Spleen (tissue), 11 donors: ENCODE measurements at regions not wholly inside any gene's neighbourhood (a gene's known extent, or its start where the extent isn't known, plus 50 kb on each side); places are given as distances from the start of the nearest gene placed in this dataset.

ENCODE experiments used
- DNase-seq: peaks from one replicate; pipeline ENCODE4 v3.0.0-alpha.2; 2020
- H3K27ac ChIP-seq, 8 donors: fragments of 200-600 bp; sonication (generic) in 7 of 8; 1 replicate in 4 of 8; 2 replicates in 4 of 8; pipeline versions ENCODE4 v1.5.0 to v1.8.0; 2016 to 2021; ENCODE audit warnings: inconsistent platforms in 4 of 8, mild to moderate bottlenecking in 4 of 8, moderate library complexity in 1 of 8
- H3K27me3 ChIP-seq, 7 donors: fragments of 200-600 bp; sonication (generic) in 6 of 7; replicated peaks in 1 of 7; 1 replicate in 4 of 7; 2 replicates in 3 of 7; pipeline versions ENCODE4 v1.5.0 to v1.8.0; 2016 to 2021; ENCODE audit warnings: inconsistent platforms in 3 of 7, mild to moderate bottlenecking in 1 of 7
- H3K36me3 ChIP-seq, 6 donors: fragments of 200-600 bp; sonication (generic) in 5 of 6; 1 replicate in 4 of 6; 2 replicates in 2 of 6; pipeline versions ENCODE4 v1.5.0 to v1.8.0; 2016 to 2021; ENCODE audit warnings: inconsistent platforms in 2 of 6
- H3K4me1 ChIP-seq, 6 donors: fragments of 200-600 bp; sonication (generic) in 5 of 6; 1 replicate in 3 of 6; 2 replicates in 3 of 6; pipeline versions ENCODE4 v1.5.0 to v1.8.0; 2016 to 2021; ENCODE audit warnings: inconsistent platforms in 3 of 6
- H3K4me3 ChIP-seq, 8 donors: fragments of 200-600 bp; sonication (generic) in 7 of 8; 1 replicate in 4 of 8; 2 replicates in 4 of 8; pipeline versions ENCODE4 v1.5.0 to v1.8.0; 2016 to 2021; ENCODE audit warnings: inconsistent platforms in 4 of 8, mild to moderate bottlenecking in 4 of 8, moderate library complexity in 2 of 8
- H3K9me3 ChIP-seq, 8 donors: fragments of 200-600 bp; sonication (generic) in 7 of 8; 1 replicate in 4 of 8; 2 replicates in 4 of 8; pipeline versions ENCODE4 v1.5.0 to v1.8.0; 2016 to 2021; ENCODE audit warnings: inconsistent platforms in 4 of 8
- CTCF ChIP-seq, 11 experiments: fragments of 200-600 bp in 7 of 11; fragments of 450-650 bp in 4 of 11; sonication (generic) in 4 of 11; IDR thresholded peaks in 8 of 11; conservative IDR thresholded peaks in 3 of 11; 1 replicate in 7 of 11; 2 replicates in 4 of 11; pipeline versions ENCODE4 v1.4.0 to v1.8.0; 2016 to 2021; ENCODE audit warnings: antibody characterized with exemption in 11 of 11, inconsistent platforms in 4 of 11, mild to moderate bottlenecking in 1 of 11
- POLR2A ChIP-seq, 3 donors: fragments of 450-650 bp; IDR thresholded peaks; one replicate each; pipeline ENCODE4 v1.5.1; 2017; ENCODE audit warnings: antibody characterized with exemption in 3 of 3, mild to moderate bottlenecking in 1 of 3
- POLR2AphosphoS5 ChIP-seq, 3 donors: sonication (generic); formaldehyde crosslinking; IDR thresholded peaks; one replicate each; pipeline ENCODE4 v1.5.1; 2017; ENCODE audit warnings: antibody characterized with exemption in 3 of 3
- WGBS, 5 donors: extraction: QIAGEN DNeasy Blood & Tissue Kit in 3 of 5; methylation state at CpG; one replicate each; pipeline versions ENCODE4 v1.1.5 to v1.1.7; 2013 to 2018; 5-methylcytosine and 5-hydroxymethylcytosine counted together
- intact Hi-C: fragments of 100-400 bp; cut with DNase I; formaldehyde crosslinking; loops from one replicate; pipeline ENCODE4 v1.15.0; 2023; ENCODE audit warnings: low total_unique reads
- donor health status: healthy with polysubstance abuse.
- donor health status: DM: no; HTN: no; CAD: no; lungs with moderate emphysema.
- donor health status: DM: no; HTN: no; CAD: no.
- donor health status: Bipolar disorder and iron deficiency.
- donor health status: healthy.
- donor health status: DM: no; HTN: no; CAD: no.
- donor health status: DM: yes; HTN: yes; CAD: no.

- Histone ChIP-seq H3K36me3 (no peaks in the 10 kb centered on the region), H3K4me3 (no peak overlapping the region), H3K9me3 (peaks cover 0 to 12% (median 1%) of the 10 kb centered on the region in 8 donors), H3K4me1 (no peaks in the 10 kb centered on the region), H3K27me3 (peaks cover 0 to 32% (median 0%) of the 10 kb centered on the region in 7 donors), H3K27ac (no peak overlapping the region)
- WGBS, 5 donors, result 49 to 66% (median 64%) methylated on average over 4 of the region's 4 CpGs
- no peak for TF ChIP-seq POLR2AphosphoS5 (IDR thresholded peaks at IDR 0.05)
- TF ChIP-seq CTCF (IDR thresholded peaks at IDR 0.05 in 8 of 11, conservative IDR thresholded peaks at IDR 0.05 in 3 of 11), result no peak
- TF ChIP-seq POLR2A (IDR thresholded peaks at IDR 0.05), result no peak
- DNase-seq, result no peak
- intact Hi-C loops, result no loop called here
These were observed 127.9 kb downstream of the BUD13 start for GRCh38 chr11:116644941-116645305.

GRCh38 chr11:116644201-116644940 lies 128.4 kb downstream of the BUD13 start:
- Histone ChIP-seq H3K4me3 (no peak overlapping the region), H3K4me1 (no peaks in the 10 kb centered on the region), H3K9me3 (peaks cover 0 to 12% (median 1%) of the 10 kb centered on the region in 8 donors), H3K36me3 (no peaks in the 10 kb centered on the region), H3K27me3 (peaks cover 0 to 30% (median 0%) of the 10 kb centered on the region in 7 donors), H3K27ac (no peak overlapping the region)
- WGBS, 5 donors, result 58 to 73% (median 67%) methylated on average over 16 of the region's 16 CpGs
- intact Hi-C loops, result no loop called here
- TF ChIP-seq POLR2AphosphoS5 (IDR thresholded peaks at IDR 0.05) (no peak), POLR2A (IDR thresholded peaks at IDR 0.05) (no peak), CTCF (IDR thresholded peaks at IDR 0.05 in 8 of 11, conservative IDR thresholded peaks at IDR 0.05 in 3 of 11) (no peak)
- DNase-seq, result no peak

- DNase-seq, result no peak
- H3K27me3 ChIP-seq, result peaks cover 0 to 27% (median 0%) of the 10 kb centered on the region in 7 donors
- H3K4me1 ChIP-seq, result no peaks in the 10 kb centered on the region
- peaks cover 0 to 12% (median 1%) of the 10 kb centered on the region in 8 donors for H3K9me3 ChIP-seq
- no peaks in the 10 kb centered on the region for H3K36me3 ChIP-seq
- TF ChIP-seq POLR2AphosphoS5 (IDR thresholded peaks at IDR 0.05) (no peak), CTCF (IDR thresholded peaks at IDR 0.05 in 8 of 11, conservative IDR thresholded peaks at IDR 0.05 in 3 of 11) (no peak), POLR2A (IDR thresholded peaks at IDR 0.05) (no peak)
- intact Hi-C loops, result no loop called here
- H3K27ac ChIP-seq, result no peak overlapping the region
- H3K4me3 ChIP-seq, result no peak overlapping the region
- WGBS, 5 donors, result 86 to 91% (median 88%) methylated on average over 5 to 9 of the region's 9 CpGs
These were observed 129.3 kb downstream of the BUD13 start for GRCh38 chr11:116643521-116643920.

GRCh38 chr11:116642902-116643301 lies 129.9 kb downstream of the BUD13 start:
- DNase-seq, result no peak
- TF ChIP-seq POLR2A (IDR thresholded peaks at IDR 0.05) (no peak), POLR2AphosphoS5 (IDR thresholded peaks at IDR 0.05) (no peak), CTCF (IDR thresholded peaks at IDR 0.05 in 8 of 11, conservative IDR thresholded peaks at IDR 0.05 in 3 of 11) (no peak)
- no peak overlapping the region for H3K4me3 ChIP-seq
- no peaks in the 10 kb centered on the region for H3K4me1 ChIP-seq
- H3K9me3 ChIP-seq, result peaks cover 0 to 12% (median 1%) of the 10 kb centered on the region in 8 donors
- no peaks in the 10 kb centered on the region for H3K36me3 ChIP-seq
- H3K27me3 ChIP-seq, result peaks cover 0 to 23% (median 0%) of the 10 kb centered on the region in 7 donors
- intact Hi-C loops, result no loop called here
- no peak overlapping the region for H3K27ac ChIP-seq
